Islet precursor cell (in vitro differentiated cells): ENCODE measurements at regions not wholly inside any gene's neighbourhood (a gene's known extent, or its start where the extent isn't known, plus 50 kb on each side); places are given as distances from the start of the nearest gene placed in this dataset.

ENCODE experiments used
- DNase-seq: peaks from one replicate; pipeline ENCODE4 v3.0.0-alpha.2; 2018

DNA sequence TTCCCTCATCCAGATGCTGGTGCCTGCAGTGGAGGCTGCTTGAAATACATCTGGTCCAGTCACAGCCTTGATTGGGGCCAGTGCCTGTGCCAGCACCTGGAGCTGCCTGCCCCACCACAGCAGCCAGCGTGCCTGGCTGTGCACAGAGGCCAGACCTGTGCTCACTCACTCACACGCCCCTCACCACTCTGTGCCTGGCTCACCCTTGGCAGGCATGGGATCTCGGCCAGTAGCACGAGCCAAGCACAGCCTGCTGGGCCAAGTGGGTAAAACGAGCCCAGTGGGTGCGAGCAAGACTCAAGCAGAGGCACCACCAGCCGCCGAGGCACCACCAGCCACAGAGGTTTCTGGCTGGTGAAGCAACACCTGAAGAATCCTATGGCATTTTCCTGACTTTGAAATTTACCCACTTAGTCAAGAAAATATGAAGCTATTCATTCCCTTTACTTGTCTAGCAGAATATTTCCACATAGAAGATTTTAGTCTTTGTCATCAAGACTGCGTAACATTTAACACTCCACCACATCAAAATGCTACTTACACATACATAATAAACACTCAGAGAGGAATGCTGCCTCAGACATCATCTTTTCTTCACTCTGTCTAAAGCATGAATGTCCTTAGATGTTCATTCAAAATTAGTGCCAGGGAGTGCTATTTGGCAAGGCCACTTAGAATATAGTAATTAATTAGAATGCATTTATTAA is 424.3 kb upstream of the FAT3 start:
- no peak for DNase-seq

DNA sequence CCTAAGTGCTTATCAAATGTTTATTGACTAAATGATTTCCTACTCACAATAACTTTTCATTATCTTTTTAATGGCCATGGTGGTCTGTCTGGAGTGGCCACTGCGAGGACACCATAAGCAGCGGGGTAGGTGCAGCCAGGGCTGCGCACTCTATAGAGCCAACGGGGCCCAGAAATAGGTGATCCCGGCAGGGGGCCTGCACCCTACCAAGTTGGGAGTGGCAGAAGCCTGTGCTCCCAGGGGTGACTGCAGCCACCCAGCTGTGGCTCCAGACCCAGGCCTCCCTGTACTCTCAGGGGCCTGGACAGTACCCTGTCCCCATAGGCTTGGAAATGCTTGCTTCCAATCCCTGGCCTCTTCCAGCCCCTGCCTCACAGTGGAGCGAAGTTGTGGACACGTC is 426.4 kb upstream of the FAT3 start:
- no peak for DNase-seq

DNA sequence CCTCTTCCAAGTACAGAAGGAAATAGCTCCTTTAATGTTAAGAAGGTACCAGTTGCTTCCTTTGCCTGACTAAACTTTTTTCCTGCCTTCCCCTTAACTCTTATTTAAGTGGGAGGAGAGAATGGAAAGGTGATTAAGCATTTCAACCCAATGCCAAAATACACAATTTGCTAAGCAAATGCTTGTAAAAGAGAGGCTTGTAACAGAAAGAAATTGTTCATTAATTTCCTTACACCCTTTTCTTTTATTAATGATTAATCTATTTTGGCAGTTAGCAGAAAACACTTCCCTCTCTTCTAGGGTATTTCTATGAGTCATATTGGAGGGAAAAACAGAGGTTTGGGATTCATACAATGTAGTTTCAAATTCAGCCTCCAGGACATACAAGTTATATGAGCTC is 427.6 kb upstream of the FAT3 start:
- DNase-seq = no peak

- no peak for DNase-seq
Measured at GRCh38 chr11:91795139-91795887, 429.3 kb upstream of the FAT3 start.

- DNase-seq = no peak
Measured at GRCh38 chr11:91794146-91794545, 430.5 kb upstream of the FAT3 start.

DNA sequence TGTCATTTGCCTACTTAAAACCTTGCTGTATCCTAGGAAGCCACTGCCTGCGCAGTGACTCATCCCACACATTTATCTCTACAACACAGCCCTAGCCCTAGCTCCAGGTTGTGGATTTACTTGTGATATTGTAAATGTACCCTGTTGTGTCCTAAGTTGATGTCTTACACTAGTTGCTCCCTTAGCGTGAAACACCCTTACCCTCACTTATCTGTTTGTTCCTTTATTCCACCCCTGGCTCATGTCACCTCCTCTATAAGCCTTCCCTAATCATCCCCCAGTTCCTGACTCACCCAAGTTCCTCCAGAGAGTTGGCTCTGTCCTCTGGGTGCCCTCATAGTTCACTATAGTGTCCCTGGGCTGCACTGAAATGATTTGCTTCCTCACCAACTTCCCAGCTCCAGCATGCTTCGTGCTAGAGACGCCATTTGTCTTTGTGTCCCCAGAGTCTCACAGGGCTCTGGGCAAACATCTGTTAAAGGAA is 431.8 kb upstream of the FAT3 start:
- DNase-seq = peak; percentile 66

DNA sequence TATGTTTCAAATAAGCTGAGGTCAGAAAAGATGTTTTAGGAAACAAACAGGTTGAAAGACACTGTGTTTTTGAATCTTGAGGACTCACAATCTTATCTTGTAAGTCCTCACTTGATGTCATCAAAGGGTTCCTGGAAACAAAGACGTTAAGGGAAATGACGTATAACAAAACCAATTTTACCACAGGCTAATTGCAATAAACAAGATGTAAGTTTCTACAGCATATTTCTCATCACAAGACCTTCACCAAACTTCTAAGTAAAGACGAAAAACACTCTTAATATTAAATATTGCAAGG is 433.5 kb upstream of the FAT3 start:
- DNase-seq = no peak

- DNase-seq = peak; percentile 86
Measured at GRCh38 chr11:91790346-91791170, 434.1 kb upstream of the FAT3 start.

GRCh38 chr11:91788764-91789163 is 435.9 kb upstream of the FAT3 start:
- DNase-seq = no peak

DNA sequence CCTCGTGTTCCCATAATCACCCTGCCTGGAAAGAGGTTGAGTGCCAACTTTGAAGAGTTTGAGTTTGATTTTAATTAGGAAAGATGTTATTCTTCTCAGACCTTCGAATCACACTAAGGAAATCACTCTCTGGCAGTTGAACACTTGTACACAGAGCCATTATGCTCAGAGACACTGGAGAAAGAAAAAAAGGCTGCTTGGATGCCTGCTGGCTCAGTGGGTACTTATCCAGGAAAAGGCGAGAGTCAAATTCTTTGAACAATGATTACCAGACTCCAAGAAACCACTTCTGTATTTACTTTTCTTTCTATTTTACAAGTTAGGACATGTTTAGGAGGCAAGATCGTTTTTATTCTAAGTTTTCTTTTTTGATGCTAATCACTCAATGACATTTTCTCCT is 438.5 kb upstream of the FAT3 start:
- DNase-seq = no peak

GRCh38 chr11:91783173-91783572 is 441.4 kb upstream of the FAT3 start:
- DNase-seq = no peak

DNA sequence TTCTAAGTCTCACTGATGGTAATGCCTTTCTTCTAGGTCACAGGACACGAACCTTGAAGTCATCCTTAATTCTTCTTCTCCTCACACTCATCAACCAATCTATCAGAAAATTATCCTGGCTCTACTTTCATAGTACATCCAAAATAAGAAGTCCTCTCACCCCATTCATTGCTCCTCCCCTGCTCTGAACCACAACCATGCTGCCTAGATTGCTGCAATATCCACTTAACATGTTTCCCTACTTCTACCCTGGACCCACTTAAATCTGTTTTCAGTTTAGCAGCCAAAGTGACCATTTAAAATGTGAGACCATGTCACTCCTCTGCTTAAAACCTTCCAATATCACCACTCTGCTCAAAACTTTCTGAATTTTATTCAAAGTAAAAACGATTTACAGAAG is 445.9 kb upstream of the FAT3 start:
- no peak for DNase-seq

DNA sequence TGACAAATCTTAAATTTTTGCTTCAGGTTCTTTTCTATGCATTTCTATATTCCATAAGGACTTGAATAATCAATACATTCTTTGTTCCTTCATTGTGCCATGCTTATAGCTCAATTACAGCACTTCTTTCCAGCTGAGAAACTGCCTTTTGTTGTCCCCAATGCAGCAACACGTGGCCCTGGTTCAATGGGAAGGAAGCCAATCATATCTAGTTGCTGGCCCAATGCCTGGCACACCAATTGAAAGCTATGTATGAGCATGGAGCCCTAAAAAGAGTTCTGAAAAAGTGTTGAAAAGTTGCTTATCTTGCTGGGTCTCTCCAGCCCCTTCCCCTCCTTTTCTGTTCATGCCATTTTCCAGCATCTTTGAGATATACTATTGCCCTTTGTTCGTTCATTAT is 448.0 kb upstream of the FAT3 start:
- DNase-seq = no peak

DNA sequence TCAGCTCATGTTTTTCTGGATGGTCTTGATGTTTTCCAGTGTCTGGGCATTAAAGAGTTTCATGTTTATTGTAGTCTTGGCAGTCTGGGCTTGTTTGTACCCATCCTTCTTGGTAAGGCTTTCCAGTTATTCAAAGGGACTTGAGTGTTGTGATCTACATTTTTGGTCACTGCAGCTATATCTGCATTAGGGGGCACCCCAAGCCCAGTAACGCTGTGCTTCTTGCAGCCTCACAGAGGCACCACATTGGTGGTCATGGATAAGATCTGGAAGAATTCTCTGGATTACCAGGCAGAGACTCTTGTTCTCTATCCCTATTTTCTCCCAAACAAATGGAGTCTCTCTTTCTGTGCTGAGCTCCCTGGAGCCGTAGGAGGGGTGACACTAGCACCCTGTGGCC is 451.5 kb upstream of the FAT3 start:
- DNase-seq = peak; percentile 70

DNA sequence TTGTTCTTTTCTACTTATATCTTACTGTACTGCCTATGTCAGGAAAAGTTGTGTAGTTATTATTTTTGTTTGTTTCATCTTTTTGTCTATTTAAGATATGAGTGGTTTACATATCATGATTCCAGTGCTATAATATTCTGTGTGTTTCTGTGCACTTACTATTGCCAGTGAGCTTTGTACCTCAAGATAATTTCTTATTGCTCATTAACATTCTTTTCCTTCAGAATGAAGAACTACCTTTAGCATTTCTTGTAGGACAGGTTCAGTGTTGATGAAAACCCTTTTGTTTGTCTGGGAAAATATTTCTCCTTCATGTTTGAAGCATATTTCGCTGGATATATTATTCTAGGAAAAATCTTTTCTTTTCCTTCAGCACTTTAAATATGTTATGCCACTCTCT is 452.7 kb upstream of the FAT3 start:
- DNase-seq = no peak

GRCh38 chr11:91768783-91769182 is 455.8 kb upstream of the FAT3 start:
- no peak for DNase-seq

DNA sequence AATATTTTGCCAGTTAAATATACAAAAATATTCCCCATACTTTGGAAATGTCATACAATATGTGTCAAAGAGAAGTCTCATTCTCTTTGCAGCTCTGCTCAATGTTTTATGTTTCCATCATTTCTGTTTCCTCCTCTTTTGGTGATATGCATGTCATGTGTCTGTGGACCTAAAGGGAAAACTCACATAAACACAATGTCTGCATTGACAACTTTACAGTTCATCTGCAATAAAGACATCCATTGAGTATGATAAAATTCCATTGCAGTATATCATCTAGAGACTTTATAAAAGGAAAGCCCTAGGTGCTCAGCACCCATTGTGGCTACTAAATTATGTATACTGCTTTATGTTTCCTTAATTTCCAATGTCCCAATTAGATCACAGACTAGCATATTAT is 461.3 kb upstream of the FAT3 start:
- DNase-seq = no peak

- DNase-seq = peak; percentile 58
Measured at GRCh38 chr11:91761406-91762025, 463.1 kb upstream of the FAT3 start.

- no peak for DNase-seq
Measured at GRCh38 chr11:91756829-91757480, 467.7 kb upstream of the FAT3 start.

GRCh38 chr11:91755951-91756707 is 468.5 kb upstream of the FAT3 start:
- no peak for DNase-seq

DNA sequence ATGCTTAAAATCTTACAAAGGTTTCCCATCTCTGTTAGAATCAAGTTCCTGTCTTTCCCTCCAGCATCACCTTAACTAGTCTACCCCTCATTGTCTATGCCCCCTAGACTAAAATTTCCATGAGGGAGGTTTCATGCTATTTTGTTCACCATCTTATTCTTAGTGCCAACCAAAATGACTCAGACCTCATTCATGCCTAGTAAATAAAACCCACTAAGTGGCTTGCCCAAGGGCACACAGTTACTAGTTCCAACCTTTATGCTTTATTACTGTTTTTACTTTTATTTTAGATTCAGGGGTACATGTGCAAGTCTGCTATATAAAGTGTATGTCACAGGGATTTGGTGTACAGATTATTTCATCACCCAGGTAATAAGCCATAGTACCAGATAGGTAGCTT is 469.1 kb upstream of the FAT3 start:
- no peak for DNase-seq

DNA sequence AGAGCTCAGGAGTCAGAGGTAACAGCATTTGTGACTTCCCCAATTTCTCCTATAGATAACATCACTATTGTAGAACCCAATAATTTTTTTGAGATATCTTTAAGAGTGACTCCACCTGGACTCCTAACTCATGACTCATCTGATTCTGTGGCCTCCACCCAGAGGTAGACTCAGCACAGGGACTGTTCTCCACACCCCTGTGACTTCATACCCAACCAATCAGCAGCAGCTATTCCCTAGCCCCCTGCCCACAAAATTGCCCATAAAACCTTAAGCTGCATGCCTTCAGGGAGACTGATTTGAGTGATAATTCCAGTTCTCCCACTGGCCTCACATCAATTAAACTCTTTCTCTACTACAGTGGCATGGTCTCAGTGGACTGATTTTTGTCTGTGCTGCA is 475.4 kb upstream of the FAT3 start:
- DNase-seq = peak; percentile 95
